ACC112 (cell line): ENCODE measurements at regions not wholly inside any gene's neighbourhood (a gene's known extent, or its start where the extent isn't known, plus 50 kb on each side); places are given as distances from the start of the nearest gene placed in this dataset.

Experiments
- H2AFZ ChIP-seq: fragments of 200-600 bp; sonication (generic); one replicate; pipeline ENCODE4 v1.6.0; 2017; ENCODE audit warnings: antibody characterized with exemption, low read length; ENCODE audit not compliant: unreplicated experiment
- H3K27ac ChIP-seq: fragments of 200-600 bp; sonication (generic); 2 replicates; pipeline ENCODE4 v1.5.1; 2014; ENCODE audit warnings: low read depth, mild to moderate bottlenecking, antibody characterized with exemption, low read length, moderate library complexity
- H3K27me3 ChIP-seq: fragments of 200-600 bp; sonication (generic); 2 replicates; pipeline ENCODE4 v1.6.1; 2014; ENCODE audit warnings: mild to moderate bottlenecking, antibody characterized with exemption, low read length, moderate library complexity, mixed read lengths; ENCODE audit not compliant: insufficient read depth
- H3K36me3 ChIP-seq: fragments of 200-600 bp; sonication (generic); 2 replicates; pipeline ENCODE4 v1.6.1; 2016; ENCODE audit warnings: mild to moderate bottlenecking, antibody characterized with exemption, low read length, moderate library complexity, mixed read lengths; ENCODE audit not compliant: insufficient read depth
- H3K4me1 ChIP-seq: fragments of 200-600 bp; sonication (generic); one replicate; pipeline ENCODE4 v1.6.1; 2016; ENCODE audit warnings: low read length, mixed read lengths; ENCODE audit not compliant: insufficient read depth, unreplicated experiment, control insufficient read depth
- H3K4me3 ChIP-seq: fragments of 200-600 bp; sonication (generic); 2 replicates; pipeline ENCODE4 v1.5.1; 2014; ENCODE audit warnings: mild to moderate bottlenecking, low read depth, low read length
- H3K79me2 ChIP-seq: fragments of 200-600 bp; sonication (generic); one replicate; pipeline ENCODE4 v1.6.0; 2016; ENCODE audit warnings: low read length; ENCODE audit not compliant: control insufficient read depth, unreplicated experiment, insufficient read depth

DNA sequence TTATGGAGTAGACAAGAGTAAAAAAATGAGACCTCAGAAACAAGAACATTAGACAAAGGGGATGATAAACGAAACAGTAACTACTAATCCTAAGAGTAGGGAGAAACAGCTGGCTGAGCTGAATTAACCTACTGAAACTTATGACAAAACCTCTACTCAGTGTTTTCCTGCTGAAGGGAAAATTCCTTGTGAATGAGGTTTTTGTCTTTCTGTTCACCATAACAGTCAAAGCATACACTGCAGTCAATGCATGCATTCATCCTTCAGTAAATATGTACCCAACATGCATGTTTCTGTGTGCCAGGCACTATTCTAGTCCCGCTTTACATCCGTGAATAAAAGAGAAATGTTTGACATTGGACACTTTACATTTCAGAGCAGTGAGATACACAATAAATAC, 805.6 kb upstream of the KLHL29 start:
- H2AFZ ChIP-seq, result no peak overlapping the region
- H3K27ac ChIP-seq, result no peak overlapping the region
- H3K79me2 ChIP-seq, result no peaks in the 10 kb centered on the region
- no peaks in the 10 kb centered on the region for H3K4me1 ChIP-seq
- no peaks in the 10 kb centered on the region for H3K36me3 ChIP-seq
- H3K27me3 ChIP-seq, result no peaks in the 10 kb centered on the region
- no peak overlapping the region for H3K4me3 ChIP-seq

DNA sequence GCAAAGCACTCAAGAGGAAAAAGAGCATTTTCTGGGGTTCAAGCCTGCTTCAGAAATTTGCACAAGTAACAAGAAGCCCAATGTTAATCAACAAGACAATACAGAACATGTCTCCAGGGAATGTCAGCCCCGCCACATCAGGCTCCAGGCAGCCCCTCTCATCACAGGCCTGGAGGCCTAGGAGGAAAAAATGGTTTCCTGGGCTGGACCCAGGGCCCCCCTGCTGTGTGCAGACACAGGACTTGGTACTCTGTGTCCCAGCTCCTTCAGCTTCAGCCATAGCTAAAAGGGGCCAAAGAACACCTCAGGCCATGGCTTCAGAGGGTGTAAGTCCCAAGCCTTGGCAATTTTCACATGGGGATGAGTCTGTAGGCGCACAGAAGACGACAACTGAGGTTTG, 802.9 kb upstream of the KLHL29 start:
- Histone ChIP-seq H3K4me3 (no peak overlapping the region), H3K4me1 (no peaks in the 10 kb centered on the region), H3K27me3 (no peaks in the 10 kb centered on the region), H3K27ac (no peak overlapping the region), H2AFZ (no peak overlapping the region), H3K36me3 (no peaks in the 10 kb centered on the region), H3K79me2 (no peaks in the 10 kb centered on the region)

DNA sequence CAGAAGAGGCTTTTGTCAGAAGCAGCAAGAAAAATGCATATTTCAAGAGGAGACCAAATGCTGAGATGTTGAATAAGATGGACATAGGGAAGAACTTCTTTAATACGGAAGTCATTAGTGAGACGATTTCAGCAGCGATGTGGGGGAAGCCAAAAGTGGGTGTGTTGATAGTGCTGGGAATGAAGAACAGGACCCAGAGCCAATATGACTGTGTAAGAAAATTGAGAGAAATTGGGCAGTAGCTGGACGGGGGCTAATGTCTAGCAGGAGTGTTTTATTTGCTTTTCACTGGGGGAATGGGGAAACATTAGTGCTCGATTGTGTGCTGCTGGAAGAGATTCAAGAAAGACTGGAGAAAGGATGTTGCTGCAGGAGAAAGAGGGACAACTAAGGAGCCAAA, 788.7 kb upstream of the KLHL29 start:
- no peaks in the 10 kb centered on the region for H3K36me3 ChIP-seq
- H3K4me3 ChIP-seq, result no peak overlapping the region
- no peaks in the 10 kb centered on the region for H3K79me2 ChIP-seq
- H2AFZ ChIP-seq, result no peak overlapping the region
- H3K4me1 ChIP-seq, result no peaks in the 10 kb centered on the region
- H3K27ac ChIP-seq, result no peak overlapping the region
- no peaks in the 10 kb centered on the region for H3K27me3 ChIP-seq

DNA sequence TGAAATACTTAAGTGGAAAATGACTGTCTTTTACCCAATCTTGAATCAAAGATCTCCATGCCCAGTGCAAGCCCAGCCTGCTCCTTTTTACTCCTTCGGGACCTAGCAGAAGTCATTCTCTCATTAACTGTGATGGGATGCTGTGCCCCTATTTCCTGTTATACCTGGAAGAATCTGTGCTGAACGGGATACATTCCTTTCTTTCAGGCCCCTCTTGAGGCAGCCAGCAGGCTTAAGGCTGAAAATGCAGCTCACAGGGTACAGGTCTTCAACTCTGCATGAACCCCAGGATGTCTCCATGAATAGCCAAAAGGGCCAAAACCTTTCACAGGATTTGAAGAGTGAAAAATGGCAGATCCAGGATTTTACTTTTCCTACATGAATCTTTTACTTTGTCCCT, 784.8 kb upstream of the KLHL29 start:
- H3K79me2 ChIP-seq, result no peaks in the 10 kb centered on the region
- H2AFZ ChIP-seq, result no peak overlapping the region
- no peaks in the 10 kb centered on the region for H3K27me3 ChIP-seq
- H3K4me3 ChIP-seq, result no peak overlapping the region
- no peaks in the 10 kb centered on the region for H3K4me1 ChIP-seq
- no peak overlapping the region for H3K27ac ChIP-seq
- H3K36me3 ChIP-seq, result no peaks in the 10 kb centered on the region

DNA sequence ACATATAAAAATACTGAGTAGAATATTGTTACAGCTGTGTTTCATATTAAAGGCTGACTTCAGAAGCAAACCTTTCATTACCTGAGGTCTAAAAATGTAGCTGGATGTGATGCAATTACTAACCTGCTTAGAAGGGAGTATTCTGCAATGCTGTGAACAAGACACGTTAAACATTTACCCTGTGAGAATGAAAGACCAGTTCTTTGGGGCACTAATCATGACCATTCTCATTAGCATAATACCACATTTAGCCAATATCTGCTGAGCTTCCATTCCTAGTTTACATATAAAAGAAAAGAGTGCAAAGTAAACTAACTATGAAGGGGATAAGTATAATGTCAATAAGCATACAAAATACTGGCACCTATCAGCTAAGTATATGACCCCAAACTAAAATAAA, 784.0 kb upstream of the KLHL29 start:
- H3K4me1 ChIP-seq, result no peaks in the 10 kb centered on the region
- no peak overlapping the region for H3K27ac ChIP-seq
- no peaks in the 10 kb centered on the region for H3K27me3 ChIP-seq
- H3K79me2 ChIP-seq, result no peaks in the 10 kb centered on the region
- no peak overlapping the region for H3K4me3 ChIP-seq
- H2AFZ ChIP-seq, result no peak overlapping the region
- no peaks in the 10 kb centered on the region for H3K36me3 ChIP-seq

DNA sequence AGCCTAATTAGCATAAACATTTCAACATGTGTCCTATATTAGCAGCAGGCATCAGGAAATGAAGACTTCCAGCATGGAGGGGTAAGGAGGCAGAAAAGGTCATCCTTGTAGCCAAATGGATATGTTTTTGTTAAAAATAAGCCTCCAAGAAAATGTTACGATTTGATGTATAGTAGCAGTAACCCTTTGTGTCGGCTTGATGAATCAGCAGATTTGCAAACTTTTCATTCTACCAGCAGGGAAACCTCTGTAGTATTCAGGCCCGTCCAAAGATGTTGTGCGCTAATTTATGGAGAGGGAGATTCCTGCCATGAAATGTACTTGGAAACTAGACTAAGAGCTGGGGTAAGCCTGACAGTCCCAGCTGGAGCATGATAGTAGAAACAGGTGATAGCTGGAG, 780.8 kb upstream of the KLHL29 start:
- no peaks in the 10 kb centered on the region for H3K4me1 ChIP-seq
- no peak overlapping the region for H2AFZ ChIP-seq
- H3K27me3 ChIP-seq, result no peaks in the 10 kb centered on the region
- no peaks in the 10 kb centered on the region for H3K79me2 ChIP-seq
- no peak overlapping the region for H3K27ac ChIP-seq
- no peak overlapping the region for H3K4me3 ChIP-seq
- H3K36me3 ChIP-seq, result no peaks in the 10 kb centered on the region

DNA sequence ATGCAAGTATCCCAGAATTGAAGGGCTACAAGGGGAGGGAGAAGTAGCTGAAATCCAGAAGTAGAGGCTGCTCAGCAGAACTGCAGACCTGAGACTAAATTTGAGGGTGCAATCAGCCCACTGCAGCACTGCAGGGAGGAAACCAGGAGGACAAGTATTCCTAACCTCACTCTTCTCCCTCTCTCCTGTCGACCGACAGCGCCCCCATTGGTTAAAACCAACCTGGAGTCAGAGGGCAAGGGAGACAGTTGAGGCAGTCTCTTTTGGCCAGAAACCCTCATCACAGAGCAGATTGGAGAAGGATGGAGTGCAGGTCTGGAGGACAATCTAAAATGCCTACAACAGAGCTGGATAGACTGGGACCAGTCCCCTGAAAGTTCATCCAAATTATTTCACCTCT, 768.9 kb upstream of the KLHL29 start:
- Histone ChIP-seq H3K27me3 (no peaks in the 10 kb centered on the region), H3K4me1 (no peaks in the 10 kb centered on the region), H3K36me3 (no peaks in the 10 kb centered on the region), H2AFZ (no peak overlapping the region), H3K4me3 (no peak overlapping the region), H3K27ac (no peak overlapping the region), H3K79me2 (no peaks in the 10 kb centered on the region)

DNA sequence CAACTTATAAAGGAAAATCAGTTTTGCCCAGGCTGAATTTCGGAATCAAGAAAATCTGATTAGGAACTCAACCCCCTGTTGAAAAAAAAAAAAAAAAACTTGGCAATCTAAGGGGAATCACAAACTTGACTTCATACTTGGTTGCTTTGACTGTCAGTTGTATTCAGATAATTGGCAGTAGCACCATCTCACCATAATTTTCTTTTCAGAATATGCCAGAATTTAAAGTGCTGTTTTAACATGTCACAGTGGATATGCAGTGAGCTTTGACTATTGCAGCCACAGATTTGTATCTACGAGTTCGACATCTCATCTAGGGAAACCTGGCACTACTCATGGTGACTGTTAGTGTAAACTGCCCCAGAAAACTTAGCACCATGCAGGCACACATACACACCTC, 761.4 kb upstream of the KLHL29 start:
- Histone ChIP-seq H3K4me1 (no peaks in the 10 kb centered on the region), H3K27ac (no peak overlapping the region), H3K79me2 (no peaks in the 10 kb centered on the region), H3K36me3 (no peaks in the 10 kb centered on the region), H2AFZ (no peak overlapping the region), H3K27me3 (no peaks in the 10 kb centered on the region), H3K4me3 (no peak overlapping the region)

DNA sequence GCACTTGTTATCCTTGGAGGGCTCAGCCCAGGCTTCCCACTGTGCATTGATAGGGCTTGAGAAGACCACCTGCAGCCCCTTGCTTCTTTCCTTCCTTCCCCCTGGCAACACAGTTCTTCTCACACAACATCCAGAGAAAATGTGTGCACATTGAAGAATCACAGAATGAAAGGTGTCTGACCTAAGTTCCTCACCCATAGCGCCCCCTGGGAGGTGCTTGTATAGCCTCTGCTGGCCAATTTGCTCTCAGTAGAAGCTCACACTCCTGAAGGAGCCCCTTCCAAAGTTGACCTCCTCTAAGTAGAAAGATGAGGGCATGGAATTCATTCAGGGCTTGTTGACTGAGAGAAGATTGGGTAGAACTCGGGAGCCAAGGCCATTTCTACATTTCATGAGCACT, 758.4 kb upstream of the KLHL29 start:
- no peak overlapping the region for H3K4me3 ChIP-seq
- H3K27me3 ChIP-seq, result no peaks in the 10 kb centered on the region
- H3K36me3 ChIP-seq, result no peaks in the 10 kb centered on the region
- H3K4me1 ChIP-seq, result no peaks in the 10 kb centered on the region
- H3K79me2 ChIP-seq, result no peaks in the 10 kb centered on the region
- H2AFZ ChIP-seq, result no peak overlapping the region
- H3K27ac ChIP-seq, result no peak overlapping the region

DNA sequence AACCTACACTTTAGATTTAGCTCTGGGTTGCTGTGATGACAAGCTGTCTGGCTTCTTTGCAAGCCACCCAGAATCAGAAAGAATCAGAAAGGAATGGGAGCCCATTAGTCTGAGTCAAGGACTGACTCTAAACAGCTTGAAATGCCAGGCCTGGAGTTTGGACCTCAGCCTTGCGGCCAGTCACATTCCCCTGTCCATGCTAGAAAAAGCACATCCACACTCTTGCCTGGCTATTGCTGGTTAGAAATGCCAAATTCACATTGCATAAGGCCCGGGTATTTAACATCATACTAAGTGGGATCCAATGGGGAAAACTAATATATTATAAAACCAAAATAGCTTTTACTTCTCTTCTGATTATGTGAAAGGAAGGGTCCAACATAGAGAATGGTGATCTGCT, 756.8 kb upstream of the KLHL29 start:
- no peaks in the 10 kb centered on the region for H3K4me1 ChIP-seq
- no peak overlapping the region for H3K27ac ChIP-seq
- H3K27me3 ChIP-seq, result no peaks in the 10 kb centered on the region
- no peaks in the 10 kb centered on the region for H3K79me2 ChIP-seq
- no peaks in the 10 kb centered on the region for H3K36me3 ChIP-seq
- no peak overlapping the region for H2AFZ ChIP-seq
- H3K4me3 ChIP-seq, result no peak overlapping the region

DNA sequence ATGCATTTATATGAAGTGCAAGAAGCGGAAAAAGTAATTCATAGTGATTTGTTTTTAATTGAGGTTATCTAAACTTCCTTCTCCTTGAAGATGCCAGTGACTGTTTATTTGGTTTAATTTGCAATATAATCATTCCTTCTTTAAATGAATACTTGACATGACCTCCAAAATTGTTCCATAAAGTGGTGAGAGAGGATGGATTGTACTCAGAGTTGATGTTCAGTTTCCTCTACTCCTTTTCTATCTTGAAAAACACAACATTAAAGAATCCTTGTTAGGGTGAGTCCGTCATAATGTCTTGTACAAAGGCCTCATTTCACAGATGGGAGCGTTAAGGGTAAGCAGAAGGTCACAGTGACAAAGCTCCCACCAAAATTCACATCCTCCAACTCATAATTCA, 756.1 kb upstream of the KLHL29 start:
- Histone ChIP-seq H3K4me1 (no peaks in the 10 kb centered on the region), H3K36me3 (no peaks in the 10 kb centered on the region), H3K27ac (no peak overlapping the region), H3K79me2 (no peaks in the 10 kb centered on the region), H3K4me3 (no peak overlapping the region), H3K27me3 (no peaks in the 10 kb centered on the region), H2AFZ (no peak overlapping the region)

DNA sequence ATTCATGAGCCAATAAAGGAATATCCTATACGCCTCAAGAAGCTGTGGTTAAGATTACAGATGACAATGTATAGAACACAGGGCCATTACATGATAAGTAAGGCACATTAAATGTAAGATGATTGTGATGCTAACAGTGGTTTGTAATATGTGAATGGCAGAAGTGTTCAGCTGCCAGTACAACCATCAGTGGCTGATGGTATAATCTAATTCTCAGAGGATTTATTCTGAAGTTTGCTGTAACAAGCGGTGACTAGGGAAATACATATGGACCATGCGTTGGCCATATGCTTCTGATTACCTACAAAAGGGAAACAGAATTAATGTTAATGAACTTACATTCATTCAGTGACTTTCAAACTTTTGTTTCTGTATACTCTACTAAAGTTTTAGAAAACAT, 750.8 kb upstream of the KLHL29 start:
- Histone ChIP-seq H2AFZ (no peak overlapping the region), H3K27ac (no peak overlapping the region), H3K4me1 (no peaks in the 10 kb centered on the region), H3K4me3 (no peak overlapping the region), H3K79me2 (no peaks in the 10 kb centered on the region), H3K36me3 (no peaks in the 10 kb centered on the region), H3K27me3 (no peaks in the 10 kb centered on the region)
